ENCODE measurements at regions not wholly inside any gene's neighbourhood (a gene's known extent, or its start where the extent isn't known, plus 50 kb on each side); places are given as distances from the start of the nearest gene placed in this dataset.

- TF ChIP-seq EZH2 (IDR thresholded peaks at IDR 0.05; ENCODE audit: borderline replicate concordance, low read length) (no peak), CTCF (conservative IDR thresholded peaks at IDR 0.05 in 1 of 2, IDR thresholded peaks at IDR 0.05 in 1 of 2; ENCODE audit: extremely low read depth in 1 of 2, insufficient read depth in 1 of 2, low read depth in 1 of 2, low read length in 2 of 2) (no peak)
Measured at GRCh38 chr5:103745353-103746065, 182.9 kb upstream of the NUDT12 start.

Measured in mammary epithelial cell (primary cell).